ENCODE measurements at regions not wholly inside any gene's neighbourhood (a gene's known extent, or its start where the extent isn't known, plus 50 kb on each side); places are given as distances from the start of the nearest gene placed in this dataset.

DNA sequence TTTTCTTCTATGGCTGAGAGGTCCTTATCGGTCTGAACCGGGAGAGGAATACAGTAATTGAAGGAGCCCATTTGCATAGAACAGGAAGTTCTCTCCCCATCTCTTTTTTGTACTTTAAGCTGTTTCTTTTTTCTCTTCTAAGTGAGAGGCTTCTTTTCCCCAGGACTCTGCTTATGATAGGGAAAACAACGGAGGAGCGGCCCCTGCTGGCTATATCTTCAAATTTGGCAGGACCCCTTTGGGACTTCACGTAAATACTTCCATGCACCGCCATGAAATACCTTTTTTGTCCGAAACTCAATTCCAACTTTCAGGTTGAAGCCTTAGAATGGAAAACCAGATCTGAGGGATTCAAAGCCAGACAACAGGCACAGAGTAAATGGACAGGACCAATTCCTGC is 1153.0 kb upstream of the INTU start:
- DNase-seq (ENCODE audit: low spot score) (no peak), FAIRE-seq (no peak), ATAC-seq (no peak)
- Histone ChIP-seq H3K79me2 (ENCODE audit: insufficient read depth, low read length) (no peaks in the 10 kb centered on the region), H3K4me2 (ENCODE audit: low read depth, low read length) (no peak overlapping the region), H3K4me1 (ENCODE audit: insufficient read depth, low read length) (no peaks in the 10 kb centered on the region), H3K27me3 (ENCODE audit: control insufficient read depth in 1 of 2, insufficient read depth in 2 of 2, low read length in 2 of 2) (no peaks in the 10 kb centered on the region), H3K36me3 (replicated peaks in 1 of 2; ENCODE audit: control insufficient read depth in 1 of 2, insufficient read depth in 2 of 2, low read length in 2 of 2) (no peaks in the 10 kb centered on the region), H3K4me3 (replicated peaks in 1 of 3; ENCODE audit: insufficient read depth in 1 of 3, low read depth in 2 of 3, low read length in 3 of 3) (no peak overlapping the region), H3K9me3 (ENCODE audit: low read length) (no peaks in the 10 kb centered on the region), H3K9ac (ENCODE audit: insufficient read depth, low read depth, low read length) (no peak overlapping the region), H4K20me1 (ENCODE audit: insufficient read depth, low read length) (no peaks in the 10 kb centered on the region), H3K27ac (ENCODE audit: extremely low read length, insufficient read depth, low read length) (no peak overlapping the region), H2AFZ (ENCODE audit: low read length) (no peak overlapping the region)
- no peak for TF ChIP-seq ZNF768 (CRISPR knock-in tag; IDR thresholded peaks at IDR 0.05)
- TF ChIP-seq BCL6 (CRISPR knock-in tag; IDR thresholded peaks at IDR 0.05), result no peak
- no peak for TF ChIP-seq ZNF251 (CRISPR knock-in tag; IDR thresholded peaks at IDR 0.05)
- TF ChIP-seq, protein P1, sequence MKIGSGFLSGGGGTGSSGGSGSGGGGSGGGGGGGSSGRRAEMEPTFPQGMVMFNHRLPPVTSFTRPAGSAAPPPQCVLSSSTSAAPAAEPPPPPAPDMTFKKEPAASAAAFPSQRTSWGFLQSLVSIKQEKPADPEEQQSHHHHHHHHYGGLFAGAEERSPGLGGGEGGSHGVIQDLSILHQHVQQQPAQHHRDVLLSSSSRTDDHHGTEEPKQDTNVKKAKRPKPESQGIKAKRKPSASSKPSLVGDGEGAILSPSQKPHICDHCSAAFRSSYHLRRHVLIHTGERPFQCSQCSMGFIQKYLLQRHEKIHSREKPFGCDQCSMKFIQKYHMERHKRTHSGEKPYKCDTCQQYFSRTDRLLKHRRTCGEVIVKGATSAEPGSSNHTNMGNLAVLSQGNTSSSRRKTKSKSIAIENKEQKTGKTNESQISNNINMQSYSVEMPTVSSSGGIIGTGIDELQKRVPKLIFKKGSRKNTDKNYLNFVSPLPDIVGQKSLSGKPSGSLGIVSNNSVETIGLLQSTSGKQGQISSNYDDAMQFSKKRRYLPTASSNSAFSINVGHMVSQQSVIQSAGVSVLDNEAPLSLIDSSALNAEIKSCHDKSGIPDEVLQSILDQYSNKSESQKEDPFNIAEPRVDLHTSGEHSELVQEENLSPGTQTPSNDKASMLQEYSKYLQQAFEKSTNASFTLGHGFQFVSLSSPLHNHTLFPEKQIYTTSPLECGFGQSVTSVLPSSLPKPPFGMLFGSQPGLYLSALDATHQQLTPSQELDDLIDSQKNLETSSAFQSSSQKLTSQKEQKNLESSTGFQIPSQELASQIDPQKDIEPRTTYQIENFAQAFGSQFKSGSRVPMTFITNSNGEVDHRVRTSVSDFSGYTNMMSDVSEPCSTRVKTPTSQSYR (CRISPR knock-in tag; IDR thresholded peaks at IDR 0.05; ENCODE audit: borderline replicate concordance), result no peak
- TF ChIP-seq ISX (CRISPR knock-in tag; conservative IDR thresholded peaks at IDR 0.05), result no peak
- TF ChIP-seq, protein P2, sequence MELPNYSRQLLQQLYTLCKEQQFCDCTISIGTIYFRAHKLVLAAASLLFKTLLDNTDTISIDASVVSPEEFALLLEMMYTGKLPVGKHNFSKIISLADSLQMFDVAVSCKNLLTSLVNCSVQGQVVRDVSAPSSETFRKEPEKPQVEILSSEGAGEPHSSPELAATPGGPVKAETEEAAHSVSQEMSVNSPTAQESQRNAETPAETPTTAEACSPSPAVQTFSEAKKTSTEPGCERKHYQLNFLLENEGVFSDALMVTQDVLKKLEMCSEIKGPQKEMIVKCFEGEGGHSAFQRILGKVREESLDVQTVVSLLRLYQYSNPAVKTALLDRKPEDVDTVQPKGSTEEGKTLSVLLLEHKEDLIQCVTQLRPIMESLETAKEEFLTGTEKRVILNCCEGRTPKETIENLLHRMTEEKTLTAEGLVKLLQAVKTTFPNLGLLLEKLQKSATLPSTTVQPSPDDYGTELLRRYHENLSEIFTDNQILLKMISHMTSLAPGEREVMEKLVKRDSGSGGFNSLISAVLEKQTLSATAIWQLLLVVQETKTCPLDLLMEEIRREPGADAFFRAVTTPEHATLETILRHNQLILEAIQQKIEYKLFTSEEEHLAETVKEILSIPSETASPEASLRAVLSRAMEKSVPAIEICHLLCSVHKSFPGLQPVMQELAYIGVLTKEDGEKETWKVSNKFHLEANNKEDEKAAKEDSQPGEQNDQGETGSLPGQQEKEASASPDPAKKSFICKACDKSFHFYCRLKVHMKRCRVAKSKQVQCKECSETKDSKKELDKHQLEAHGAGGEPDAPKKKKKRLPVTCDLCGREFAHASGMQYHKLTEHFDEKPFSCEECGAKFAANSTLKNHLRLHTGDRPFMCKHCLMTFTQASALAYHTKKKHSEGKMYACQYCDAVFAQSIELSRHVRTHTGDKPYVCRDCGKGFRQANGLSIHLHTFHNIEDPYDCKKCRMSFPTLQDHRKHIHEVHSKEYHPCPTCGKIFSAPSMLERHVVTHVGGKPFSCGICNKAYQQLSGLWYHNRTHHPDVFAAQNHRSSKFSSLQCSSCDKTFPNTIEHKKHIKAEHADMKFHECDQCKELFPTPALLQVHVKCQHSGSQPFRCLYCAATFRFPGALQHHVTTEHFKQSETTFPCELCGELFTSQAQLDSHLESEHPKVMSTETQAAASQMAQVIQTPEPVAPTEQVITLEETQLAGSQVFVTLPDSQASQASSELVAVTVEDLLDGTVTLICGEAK (IDR thresholded peaks at IDR 0.05), result no peak
- TF ChIP-seq, protein P2 (CRISPR knock-in tag; IDR thresholded peaks at IDR 0.05), result no peak
- no peak for TF ChIP-seq MBD4 (IDR thresholded peaks at IDR 0.05; ENCODE audit: borderline replicate concordance, low read length)
- WGBS (ENCODE audit: low lambda C conversion rate), result 48% methylated on average over 7 of the region's 7 CpGs
- POLR2A ChIA-PET, result no interaction called here
- no TSS peak for BruUV-seq (replicated peaks)
- CTCF ChIA-PET (ENCODE audit: low intra/inter-chr PET ratio, low total read pairs), result no interaction called here
- intact Hi-C loops (cut with micrococcal nuclease; ENCODE audit: unreplicated experiment) (no loop called here), in situ Hi-C loops (cut with HindIII; ENCODE audit: extremely low pct_ligation_motif_present, low pct_unique_long_range_greater_than_20kb) (no loop called here)
